ENCODE measurements at regions not wholly inside any gene's neighbourhood (a gene's known extent, or its start where the extent isn't known, plus 50 kb on each side); places are given as distances from the start of the nearest gene placed in this dataset.
"Not testable (repeated sequence)": the region's sequence is repeated elsewhere in the genome, so short reads cannot be mapped to it uniquely, and the experiment has no call there.

DNA sequence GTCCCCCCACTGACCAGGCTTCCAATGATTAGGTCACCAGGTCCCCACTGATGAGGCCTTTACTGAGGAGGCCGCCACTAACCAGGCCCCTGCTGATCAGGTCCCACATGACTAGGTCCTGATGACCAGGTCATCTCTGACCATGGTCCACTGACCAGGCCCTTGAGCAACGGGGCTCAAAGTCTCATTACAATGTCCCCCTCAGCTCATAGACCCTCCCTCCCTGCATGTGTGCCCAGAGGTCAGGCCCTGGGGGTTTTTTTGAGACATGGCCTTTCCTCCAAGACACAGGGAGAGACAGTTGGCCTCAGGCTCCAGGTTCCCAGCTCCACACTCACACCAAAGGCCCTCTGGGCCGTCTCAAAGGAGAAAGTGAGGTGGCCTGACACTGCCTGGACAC is 250.4 kb downstream of the CWH43 start:
- intact Hi-C loops (cut with DNase I); H3K36me3 ChIP-seq (replicated peaks in 1 of 2); H3K9me3 ChIP-seq (replicated peaks in 1 of 3); DNase-seq; H3K4me3 ChIP-seq; H3K4me1 ChIP-seq (replicated peaks in 1 of 2); H3K27ac ChIP-seq; H3K27me3 ChIP-seq: not testable (repeated sequence)
- WGBS, 4 donors = 33 to 56% (median 44%) methylated on average over 1 to 3 of the region's 3 CpGs

- H3K36me3 ChIP-seq (replicated peaks in 1 of 2); H3K4me1 ChIP-seq (replicated peaks in 1 of 2); DNase-seq; H3K9me3 ChIP-seq (replicated peaks in 1 of 3); H3K27me3 ChIP-seq; intact Hi-C loops (cut with DNase I); H3K27ac ChIP-seq; H3K4me3 ChIP-seq: not testable (repeated sequence)
- 64 to 85% (median 70%) methylated on average over 2 of the region's 2 CpGs for WGBS, 4 donors
Observed at GRCh38 chr4:49241295-49241694, 255.2 kb downstream of the CWH43 start.

- H3K27ac ChIP-seq; H3K9me3 ChIP-seq (replicated peaks in 1 of 3); H3K4me1 ChIP-seq (replicated peaks in 1 of 2); intact Hi-C loops (cut with DNase I); H3K4me3 ChIP-seq; H3K27me3 ChIP-seq; H3K36me3 ChIP-seq (replicated peaks in 1 of 2); DNase-seq: not testable (repeated sequence)
- WGBS, 4 donors = 34 to 44% (median 35%) methylated on average over 1 to 2 of the region's 2 CpGs
Observed at GRCh38 chr4:49262786-49263185, 276.7 kb downstream of the CWH43 start.

GRCh38 chr4:49270435-49270834 is 284.4 kb downstream of the CWH43 start:
- WGBS, 4 donors = 51 to 57% (median 56%) methylated on average over 20 to 23 of the region's 28 CpGs; no CpG with 5 or more reads in 1 of the 4 donors
- H3K27ac ChIP-seq; H3K4me3 ChIP-seq; H3K27me3 ChIP-seq; H3K36me3 ChIP-seq (replicated peaks in 1 of 2); H3K4me1 ChIP-seq (replicated peaks in 1 of 2); DNase-seq; H3K9me3 ChIP-seq (replicated peaks in 1 of 3); intact Hi-C loops (cut with DNase I): not testable (repeated sequence)

DNA sequence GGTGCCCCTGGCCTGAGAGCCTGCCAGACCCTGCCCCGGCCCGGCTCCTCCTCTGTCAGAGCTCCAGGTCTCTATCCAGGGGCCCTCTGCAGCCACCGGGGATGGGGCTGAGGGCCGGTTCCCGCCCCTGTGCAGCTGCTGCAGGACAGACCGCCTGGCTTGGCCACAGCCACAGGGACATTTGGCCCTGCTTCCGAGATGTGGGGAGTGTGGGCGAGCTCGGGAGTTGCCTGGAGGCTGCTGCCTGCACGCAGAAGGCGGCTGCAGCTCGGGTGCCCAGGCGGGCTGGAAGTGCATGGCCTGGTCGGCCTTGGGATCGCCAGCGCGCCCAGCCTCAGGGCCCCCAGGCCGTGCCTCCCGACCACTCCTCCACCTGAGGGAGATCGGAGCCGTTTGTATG is 284.8 kb downstream of the CWH43 start:
- intact Hi-C loops (cut with DNase I); H3K4me3 ChIP-seq; DNase-seq; H3K27me3 ChIP-seq; H3K4me1 ChIP-seq (replicated peaks in 1 of 2); H3K9me3 ChIP-seq (replicated peaks in 1 of 3); H3K36me3 ChIP-seq (replicated peaks in 1 of 2); H3K27ac ChIP-seq: not testable (repeated sequence)
- WGBS, 4 donors = 53 to 87% (median 64%) methylated on average over 3 to 18 of the region's 21 CpGs

DNA sequence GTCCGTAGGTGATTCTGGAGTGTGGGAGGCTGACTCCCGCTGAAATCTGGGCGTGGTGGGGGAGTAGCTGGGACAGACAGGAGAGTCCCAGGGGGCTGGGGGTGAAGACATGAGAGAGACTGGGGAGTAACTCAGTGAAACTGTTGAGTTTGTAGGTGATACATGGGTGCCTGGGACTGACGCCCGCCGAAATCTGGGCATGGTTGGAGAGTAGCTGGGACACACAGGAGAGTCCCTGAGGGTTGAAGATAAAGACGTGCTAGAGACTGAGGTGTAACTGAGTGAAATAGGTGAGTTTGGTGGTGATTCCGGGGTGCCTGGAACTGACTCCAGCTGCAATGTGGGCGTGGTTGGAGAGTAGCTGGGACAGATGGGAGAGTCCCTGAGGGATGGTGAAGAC is 299.8 kb downstream of the CWH43 start:
- DNase-seq; H3K4me1 ChIP-seq (replicated peaks in 1 of 2); H3K9me3 ChIP-seq (replicated peaks in 1 of 3); intact Hi-C loops (cut with DNase I); H3K36me3 ChIP-seq (replicated peaks in 1 of 2); H3K27me3 ChIP-seq; H3K27ac ChIP-seq; H3K4me3 ChIP-seq: not testable (repeated sequence)
- 69 to 93% (median 79%) methylated on average over 4 to 6 of the region's 9 CpGs for WGBS, 4 donors

DNA sequence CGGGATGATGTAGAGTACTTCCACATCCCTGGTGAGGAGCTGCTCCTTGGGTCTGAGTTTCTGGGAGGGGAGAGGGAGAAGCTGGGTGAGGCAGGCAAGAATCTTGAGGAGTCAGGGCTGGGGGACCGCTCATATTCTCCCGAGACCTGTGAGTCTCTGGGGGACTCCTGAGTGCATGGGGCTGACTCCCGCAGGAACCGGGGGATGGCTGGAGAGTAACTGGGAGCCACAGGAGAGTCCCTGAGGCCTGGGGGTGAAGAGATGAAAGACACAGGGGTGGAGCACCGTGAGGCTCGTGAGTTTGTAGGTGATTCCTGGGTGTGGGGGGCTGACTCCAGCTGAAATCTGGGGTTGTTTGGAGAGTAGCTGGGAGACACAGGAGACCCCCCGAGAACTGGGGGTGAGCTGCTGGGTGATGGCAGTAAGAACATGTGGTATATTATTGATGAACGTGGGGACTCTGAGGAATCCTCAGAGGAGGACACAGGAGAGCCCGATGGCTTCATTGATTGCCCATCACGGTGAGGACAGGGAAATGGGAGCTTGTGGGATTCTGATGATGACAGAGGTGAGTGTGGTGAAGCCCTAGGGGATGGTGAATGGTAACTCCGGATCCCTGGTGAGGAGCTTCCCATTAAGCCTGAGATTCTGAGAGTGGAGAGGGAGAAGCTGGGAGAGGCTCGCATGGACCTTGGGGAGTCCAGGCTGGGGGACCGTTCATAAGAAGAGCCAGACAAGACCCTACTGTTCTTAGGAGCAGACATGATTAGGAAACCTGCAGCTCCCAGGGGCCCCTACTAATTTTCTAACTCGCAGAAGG is 301.1 kb downstream of the CWH43 start:
- H3K27ac ChIP-seq; H3K4me1 ChIP-seq (replicated peaks in 1 of 2); H3K36me3 ChIP-seq (replicated peaks in 1 of 2); H3K27me3 ChIP-seq; H3K9me3 ChIP-seq (replicated peaks in 1 of 3); H3K4me3 ChIP-seq; intact Hi-C loops (cut with DNase I): not testable (repeated sequence)
- DNase-seq = peak in 3 of 7 donors; percentile 34 to 66 (median 42)
- 71 to 90% (median 72%) methylated on average over 13 to 15 of the region's 15 CpGs for WGBS, 4 donors

- H3K9me3 ChIP-seq (replicated peaks in 1 of 3); H3K4me3 ChIP-seq; H3K27me3 ChIP-seq; H3K36me3 ChIP-seq (replicated peaks in 1 of 2); intact Hi-C loops (cut with DNase I); H3K4me1 ChIP-seq (replicated peaks in 1 of 2); H3K27ac ChIP-seq: not testable (repeated sequence)
- 61 to 86% (median 81%) methylated on average over 9 to 17 of the region's 17 CpGs for WGBS, 4 donors
- peak in 2 of 7 donors; percentile 49 to 71 for DNase-seq
Observed at GRCh38 chr4:49287893-49288292, 301.8 kb downstream of the CWH43 start.

GRCh38 chr4:49288796-49289195 is 302.7 kb downstream of the CWH43 start:
- H3K4me1 ChIP-seq (replicated peaks in 1 of 2); H3K27me3 ChIP-seq; H3K27ac ChIP-seq; H3K36me3 ChIP-seq (replicated peaks in 1 of 2); H3K9me3 ChIP-seq (replicated peaks in 1 of 3); intact Hi-C loops (cut with DNase I); H3K4me3 ChIP-seq: not testable (repeated sequence)
- DNase-seq = peak in 2 of 7 donors; percentile 40 to 62
- WGBS, 4 donors = 81 to 93% (median 84%) methylated on average over 4 to 11 of the region's 11 CpGs

- H3K27ac ChIP-seq; intact Hi-C loops (cut with DNase I); H3K36me3 ChIP-seq (replicated peaks in 1 of 2); DNase-seq; H3K9me3 ChIP-seq (replicated peaks in 1 of 3); H3K4me3 ChIP-seq; H3K27me3 ChIP-seq; H3K4me1 ChIP-seq (replicated peaks in 1 of 2): not testable (repeated sequence)
- 67 to 83% (median 77%) methylated on average over 2 to 18 of the region's 18 CpGs for WGBS, 4 donors
Observed at GRCh38 chr4:49314815-49315214, 328.7 kb downstream of the CWH43 start.

DNA sequence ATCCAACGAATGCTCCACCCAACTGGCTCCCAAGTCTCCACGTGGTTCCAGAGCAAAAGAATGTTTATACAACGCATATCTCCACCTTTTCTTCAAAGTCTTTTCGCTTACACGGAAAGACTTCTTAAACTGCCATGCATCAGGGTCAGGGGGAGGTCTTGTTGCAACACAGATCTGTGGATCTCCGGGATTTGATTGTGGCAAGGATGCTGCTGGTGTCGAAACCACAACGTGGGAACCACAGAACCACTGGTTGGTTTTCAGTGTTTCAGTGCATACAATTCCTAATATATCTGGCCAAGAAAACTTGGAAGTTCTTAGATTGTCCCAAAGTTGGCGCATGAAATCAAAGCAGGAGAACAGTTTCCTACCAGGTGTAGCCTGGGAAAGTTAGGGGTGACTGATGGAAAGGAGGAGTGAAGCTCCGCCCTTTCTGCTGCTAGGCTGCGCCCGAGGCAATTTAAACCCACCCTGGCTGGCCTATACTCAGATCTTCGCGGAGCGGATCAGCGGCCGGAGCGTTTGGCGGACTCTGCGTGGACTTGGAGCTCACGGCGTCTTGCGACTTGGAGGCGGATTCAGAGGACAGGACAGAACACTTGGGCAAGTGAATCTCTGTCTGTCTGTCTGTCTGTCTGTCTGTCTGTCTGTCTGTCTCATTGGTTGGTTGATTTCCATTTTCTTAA is 334.8 kb downstream of the CWH43 start:
- H3K27me3 ChIP-seq; intact Hi-C loops (cut with DNase I); H3K9me3 ChIP-seq (replicated peaks in 1 of 3); H3K4me1 ChIP-seq (replicated peaks in 1 of 2); DNase-seq; H3K36me3 ChIP-seq (replicated peaks in 1 of 2); H3K4me3 ChIP-seq; H3K27ac ChIP-seq: not testable (repeated sequence)
- 68 to 80% (median 75%) methylated on average over 18 to 24 of the region's 24 CpGs for WGBS, 4 donors
